HG02763 (cell line): ENCODE measurements at regions not wholly inside any gene's neighbourhood (a gene's known extent, or its start where the extent isn't known, plus 50 kb on each side); places are given as distances from the start of the nearest gene placed in this dataset.

Source experiments
- ATAC-seq: cut with Tn5 transposase; IDR thresholded peaks from one replicate; pipeline ENCODE4 v1.9.1; 2021; ENCODE audit warnings: mild to moderate bottlenecking, moderate library complexity; ENCODE audit not compliant: unreplicated experiment

DNA sequence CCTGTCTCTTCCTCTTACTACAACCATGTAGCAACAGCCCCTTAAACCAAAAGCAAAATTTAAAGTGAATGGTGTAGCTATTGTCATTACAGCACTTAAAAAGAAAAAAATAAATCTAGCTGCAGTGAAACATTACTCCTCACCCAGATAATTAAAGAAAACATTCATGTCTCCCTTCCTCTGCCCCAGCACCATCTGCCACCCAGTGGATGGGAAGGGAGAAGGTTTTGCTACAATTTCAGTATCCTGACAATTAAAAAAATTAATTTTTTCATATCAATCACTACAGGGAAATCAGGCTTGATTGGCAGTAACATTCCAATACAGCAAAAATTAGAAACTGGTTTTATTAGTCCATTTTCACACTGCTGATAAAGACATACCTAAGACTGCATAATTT lies 147.4 kb upstream of the PUM3 start:
- ATAC-seq, result no peak

DNA sequence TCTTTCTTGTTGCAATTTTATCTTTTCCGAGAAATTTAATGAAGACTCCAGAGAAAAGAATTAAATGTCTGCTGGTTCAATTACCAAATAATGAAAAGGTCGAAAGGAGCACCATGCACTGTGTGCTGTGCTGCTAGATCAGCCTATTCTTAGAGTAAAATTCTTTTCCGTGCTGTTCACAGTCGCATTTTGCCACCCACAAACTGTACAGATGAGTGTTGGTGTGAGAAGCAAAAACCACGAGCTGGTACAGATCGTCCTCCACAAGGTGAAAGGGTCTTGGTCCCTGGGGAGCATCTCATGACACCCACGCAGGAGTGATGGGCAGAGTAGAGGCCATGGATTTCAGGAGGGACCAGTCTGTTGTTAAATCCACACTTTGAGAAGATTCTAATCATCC lies 143.8 kb upstream of the PUM3 start:
- no peak for ATAC-seq

DNA sequence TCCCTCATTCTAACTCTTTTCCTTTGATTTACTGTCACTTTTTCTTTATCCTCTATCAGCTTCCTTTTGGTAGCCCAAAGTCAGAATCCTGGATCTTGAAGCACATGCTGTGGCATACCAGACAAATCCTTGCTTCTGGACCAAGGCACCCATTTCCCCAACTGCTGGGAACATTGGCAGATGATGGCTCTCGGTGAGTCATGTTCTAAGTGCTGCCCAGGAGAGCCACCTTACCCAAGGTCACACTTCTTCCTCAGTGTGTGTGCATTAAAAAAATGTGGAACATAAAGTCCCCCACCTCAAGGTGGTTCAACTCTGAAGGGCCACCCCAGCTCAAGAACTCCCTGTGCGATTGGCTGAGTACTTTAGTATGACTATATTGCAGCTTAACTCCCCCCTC lies 141.4 kb upstream of the PUM3 start:
- ATAC-seq, result no peak

GRCh38 chr9:2984491-2984890 lies 140.6 kb upstream of the PUM3 start:
- no peak for ATAC-seq

DNA sequence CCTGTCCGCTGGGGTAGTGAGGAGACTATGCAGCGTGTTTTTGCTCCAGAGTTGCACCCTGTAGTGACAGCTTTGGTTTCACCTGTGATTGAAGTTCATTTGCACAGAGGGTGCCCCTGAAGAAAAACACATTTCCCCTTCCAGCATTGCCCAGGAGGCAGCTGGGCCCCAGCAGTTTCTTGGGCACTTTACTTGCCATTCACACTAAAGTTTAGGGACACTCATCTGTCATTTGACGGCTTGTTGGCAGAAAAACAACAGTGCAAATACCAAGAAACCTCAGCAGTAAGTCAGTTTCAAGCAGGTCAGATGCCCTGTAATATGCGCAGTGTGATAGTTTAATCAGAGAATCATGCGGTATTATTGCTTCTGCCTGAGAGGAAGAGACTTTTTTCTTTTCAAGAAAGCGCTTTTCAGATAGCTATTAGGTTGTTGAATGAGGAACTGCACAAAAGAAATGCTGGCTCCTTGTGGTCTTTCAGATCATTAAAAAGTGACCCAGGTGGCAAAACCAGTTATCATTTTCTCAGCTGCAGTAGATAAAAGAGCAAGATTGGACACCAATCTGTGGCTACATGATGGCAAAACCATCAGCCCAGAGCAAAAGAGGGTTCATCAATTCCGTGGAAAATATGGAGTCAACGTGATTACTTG lies 136.2 kb upstream of the PUM3 start:
- ATAC-seq, result no peak

DNA sequence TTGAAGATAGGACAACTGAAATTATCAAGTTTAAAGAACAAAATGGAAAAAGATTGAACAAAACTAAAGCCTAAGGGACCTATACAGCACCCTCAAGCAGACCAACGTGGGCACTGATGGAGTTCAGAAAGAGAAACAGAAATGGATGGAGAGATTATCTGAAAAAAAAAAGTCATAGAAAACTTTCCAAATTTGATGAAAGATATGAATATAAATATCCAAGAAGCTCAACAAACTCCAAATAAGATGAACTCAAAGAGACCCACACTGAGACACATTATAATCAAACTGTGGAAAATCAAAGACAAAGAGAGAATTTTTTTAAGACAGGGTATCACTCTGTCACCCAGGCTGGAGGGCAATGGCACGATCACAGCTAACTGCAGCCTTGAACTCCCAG lies 128.6 kb upstream of the PUM3 start:
- no peak for ATAC-seq

DNA sequence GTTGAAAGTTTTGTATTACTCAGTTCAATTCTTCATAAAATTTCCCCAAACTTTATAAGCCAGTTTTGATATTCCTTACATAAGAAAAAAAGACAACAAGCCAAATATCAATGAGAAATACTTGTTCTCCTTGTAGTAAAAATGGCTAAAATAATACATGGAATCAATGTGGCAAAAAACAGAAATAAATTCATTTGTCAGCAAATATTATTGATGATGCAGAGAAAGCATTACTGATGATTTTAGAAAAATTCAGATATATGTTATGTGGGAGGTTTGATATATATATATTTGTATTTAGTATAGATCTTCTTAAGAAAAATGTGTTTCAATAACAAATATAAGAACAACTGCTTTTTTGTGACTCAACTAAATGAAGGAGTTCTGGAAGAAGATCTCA lies 127.0 kb upstream of the PUM3 start:
- no peak for ATAC-seq

DNA sequence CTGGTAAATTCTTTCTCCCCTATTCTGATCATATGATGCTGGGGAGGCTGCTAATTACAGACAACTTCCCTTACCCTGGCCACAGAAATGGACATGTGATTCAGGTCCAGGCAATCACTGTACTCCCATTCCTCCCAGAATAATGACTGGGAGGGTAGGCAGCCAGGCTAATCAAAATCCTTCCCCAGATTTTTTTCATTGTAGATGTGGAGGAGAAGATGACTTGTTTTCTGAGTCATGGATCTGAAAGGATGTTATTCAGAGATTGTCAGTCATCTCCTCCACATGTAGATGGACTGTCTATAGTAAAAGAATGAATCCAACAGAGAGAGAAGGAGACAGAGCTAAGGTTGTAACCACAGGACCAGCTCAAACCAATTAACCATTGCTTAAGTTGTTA lies 123.9 kb upstream of the PUM3 start:
- no peak for ATAC-seq

DNA sequence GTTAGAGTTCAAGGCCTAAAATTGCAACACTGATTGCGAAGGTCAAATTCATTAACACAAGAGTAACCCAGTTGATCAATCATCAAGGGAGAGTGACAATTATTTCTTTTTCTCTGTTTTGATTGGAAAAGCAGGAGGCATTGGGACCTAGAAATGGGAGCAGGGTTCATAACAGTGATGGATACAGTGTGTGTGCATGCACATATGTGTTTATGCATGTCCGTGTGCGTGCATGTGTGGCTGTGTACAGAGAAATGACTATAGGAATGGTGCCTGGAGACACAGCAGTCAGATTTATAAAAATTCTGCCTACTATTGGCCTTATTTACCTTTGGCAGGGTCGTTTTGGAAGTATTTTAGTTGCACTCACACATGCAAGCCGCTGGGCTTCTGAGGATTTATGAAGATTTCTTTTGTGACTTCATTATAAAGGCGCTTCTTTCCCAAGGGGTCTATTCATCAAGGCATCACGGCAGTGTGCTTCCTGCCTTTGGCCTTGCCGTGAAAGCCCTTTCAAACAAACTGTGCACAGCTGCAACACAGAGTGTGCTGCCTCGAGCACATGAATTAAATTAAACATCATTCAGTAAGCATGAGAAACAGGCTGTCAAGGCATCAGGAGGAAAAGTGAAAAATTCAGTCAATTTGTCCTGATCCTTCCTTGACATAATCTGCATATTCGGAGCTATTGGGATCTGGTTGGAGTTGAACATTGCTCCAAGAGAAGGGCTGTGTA lies 122.8 kb upstream of the PUM3 start:
- no peak for ATAC-seq

- no peak for ATAC-seq
Observed at GRCh38 chr9:2964470-2964869, 120.6 kb upstream of the PUM3 start.

GRCh38 chr9:2963307-2963706 lies 119.4 kb upstream of the PUM3 start:
- ATAC-seq, result no peak

- ATAC-seq, result no peak
Observed at GRCh38 chr9:2962471-2963172, 118.7 kb upstream of the PUM3 start.

GRCh38 chr9:2958219-2958618 lies 114.3 kb upstream of the PUM3 start:
- ATAC-seq, result no peak

DNA sequence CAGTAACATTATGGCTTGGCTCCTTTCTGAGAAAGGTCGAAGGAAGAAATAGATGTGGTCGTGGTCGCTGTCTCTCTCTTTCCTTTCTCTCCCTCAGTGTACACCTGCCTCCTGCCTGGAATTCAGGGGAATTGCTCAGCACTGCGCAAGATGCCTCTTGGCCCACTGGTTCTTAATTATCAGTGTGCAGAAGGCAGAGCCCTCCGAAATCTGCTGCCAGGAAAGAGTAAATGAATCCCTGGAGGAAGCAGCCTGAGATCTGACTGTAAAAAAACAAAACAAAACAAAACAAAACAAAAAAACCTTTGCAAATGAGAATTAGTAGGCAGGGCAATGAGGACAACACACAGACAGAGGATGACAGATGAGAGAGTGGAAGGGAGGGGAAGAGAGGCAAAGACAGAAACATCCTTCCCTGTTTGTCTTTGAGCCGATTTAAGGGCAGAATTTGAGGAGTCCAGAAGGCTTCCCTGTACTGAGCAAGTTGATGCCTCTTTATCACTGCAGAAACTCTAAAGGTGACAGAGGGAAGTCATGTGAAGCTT lies 113.8 kb upstream of the PUM3 start:
- no peak for ATAC-seq

GRCh38 chr9:2955575-2955974 lies 111.7 kb upstream of the PUM3 start:
- no peak for ATAC-seq

GRCh38 chr9:2939368-2939767 lies 95.5 kb upstream of the PUM3 start:
- no peak for ATAC-seq

- no peak for ATAC-seq
Observed at GRCh38 chr9:2936221-2936620, 92.3 kb upstream of the PUM3 start.

- ATAC-seq, result no peak
Observed at GRCh38 chr9:2934883-2935282, 91.0 kb upstream of the PUM3 start.

GRCh38 chr9:2934241-2934650 lies 90.4 kb upstream of the PUM3 start:
- ATAC-seq, result no peak

DNA sequence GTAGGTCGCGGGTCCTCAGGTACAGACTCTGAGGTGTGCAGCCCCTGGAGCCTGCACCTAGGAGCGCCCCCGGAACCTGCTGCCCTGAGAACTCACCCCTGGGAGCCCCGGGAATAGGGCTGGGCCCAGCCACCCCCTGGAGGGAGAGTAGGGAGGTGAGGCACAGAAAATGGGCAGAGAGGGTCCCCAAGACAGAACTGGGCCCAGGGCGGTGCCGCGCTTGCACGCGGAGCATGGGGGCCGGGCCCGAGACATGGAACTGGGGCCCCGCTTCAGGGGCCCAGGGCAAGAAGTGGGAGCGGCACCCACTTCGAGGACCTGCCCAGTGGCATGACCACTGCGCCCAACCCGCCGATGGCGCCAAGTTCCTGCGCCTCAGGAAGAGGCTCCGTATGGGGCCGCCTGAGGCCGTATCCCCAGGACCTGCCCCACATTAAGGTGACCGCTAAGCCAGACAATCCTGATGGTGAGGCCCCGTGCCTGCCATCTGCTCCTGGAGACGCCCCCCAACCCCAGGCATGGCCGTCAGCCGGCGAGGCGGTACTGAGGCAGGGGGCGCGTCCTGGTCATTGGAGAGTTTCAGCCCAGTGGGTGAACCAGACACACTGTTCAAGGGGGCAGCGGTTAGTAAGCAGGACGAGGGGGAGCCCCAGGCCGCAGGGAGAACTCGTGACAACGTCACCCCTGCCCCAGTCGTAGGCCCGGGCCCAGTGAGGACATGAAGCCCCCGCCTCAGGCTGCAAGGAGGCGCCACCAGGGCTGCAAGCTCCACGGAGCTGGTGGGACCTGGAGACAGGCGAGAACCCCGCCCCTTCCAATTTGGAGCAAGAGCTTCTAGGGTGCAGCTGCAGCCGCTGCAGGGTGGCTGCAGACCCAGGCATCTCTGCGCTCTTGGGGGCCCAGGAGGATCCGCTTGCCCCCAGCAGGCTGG lies 89.5 kb upstream of the PUM3 start:
- no peak for ATAC-seq

- no peak for ATAC-seq
Observed at GRCh38 chr9:2928411-2928810, 84.5 kb upstream of the PUM3 start.
